GM21447 (cell line): ENCODE measurements at regions not wholly inside any gene's neighbourhood (a gene's known extent, or its start where the extent isn't known, plus 50 kb on each side); places are given as distances from the start of the nearest gene placed in this dataset.
"Not testable (repeated sequence)": the region's sequence is repeated elsewhere in the genome, so short reads cannot be mapped to it uniquely, and the experiment has no call there.

ENCODE experiments used
- ATAC-seq: cut with Tn5 transposase; IDR thresholded peaks from one replicate; pipeline ENCODE4 v1.9.1; 2021; ENCODE audit not compliant: unreplicated experiment

GRCh38 chr13:21228738-21229137, 52.3 kb downstream of the MRPL57 start:
- ATAC-seq, result no peak

- no peak for ATAC-seq
Measured at GRCh38 chr13:21229241-21230024, 53.0 kb downstream of the MRPL57 start.

DNA sequence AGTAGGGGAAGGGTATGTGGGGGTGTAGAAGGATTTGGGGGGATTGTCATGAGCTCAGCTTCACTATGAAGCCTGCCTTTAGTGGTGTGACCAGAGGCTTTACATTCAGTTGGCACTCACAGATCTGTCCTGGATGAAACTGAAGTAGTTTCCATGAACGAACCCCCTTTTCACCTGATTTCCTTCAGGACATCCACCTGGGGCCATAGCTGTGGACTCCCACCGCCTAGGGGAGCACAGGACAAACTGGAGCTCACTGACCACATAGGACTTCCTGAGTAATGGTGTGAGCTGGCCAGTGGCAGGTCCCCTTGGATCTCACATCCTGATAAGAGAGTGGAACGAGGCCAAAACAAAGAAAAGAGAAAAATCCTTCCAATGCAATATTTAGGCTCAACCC, 54.1 kb downstream of the MRPL57 start:
- ATAC-seq, result no peak

DNA sequence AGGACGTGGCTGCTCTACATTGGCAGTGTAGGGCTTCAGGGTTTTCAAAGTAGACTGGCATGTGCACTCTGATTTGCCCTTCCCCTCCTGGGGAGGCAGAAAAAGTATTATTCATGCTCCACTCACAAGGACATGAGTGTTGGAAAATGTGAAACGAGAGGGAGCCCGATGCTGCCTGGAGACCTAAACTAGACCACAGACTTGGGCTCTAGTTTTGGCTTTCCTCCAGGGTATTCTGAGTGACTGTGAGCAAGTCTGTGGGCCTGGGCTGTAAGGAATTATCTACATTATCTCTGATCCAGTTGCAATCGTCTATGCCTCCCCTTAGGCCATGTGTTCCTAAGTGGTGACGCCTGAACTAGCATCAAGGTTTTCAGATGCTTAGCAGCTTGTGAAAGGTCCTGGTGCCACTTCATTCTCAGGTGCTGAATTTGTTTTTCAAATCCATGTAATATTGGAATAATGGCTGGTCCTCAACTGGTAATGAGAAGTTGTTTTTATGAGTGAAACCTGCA, 55.0 kb downstream of the MRPL57 start:
- ATAC-seq, result no peak

DNA sequence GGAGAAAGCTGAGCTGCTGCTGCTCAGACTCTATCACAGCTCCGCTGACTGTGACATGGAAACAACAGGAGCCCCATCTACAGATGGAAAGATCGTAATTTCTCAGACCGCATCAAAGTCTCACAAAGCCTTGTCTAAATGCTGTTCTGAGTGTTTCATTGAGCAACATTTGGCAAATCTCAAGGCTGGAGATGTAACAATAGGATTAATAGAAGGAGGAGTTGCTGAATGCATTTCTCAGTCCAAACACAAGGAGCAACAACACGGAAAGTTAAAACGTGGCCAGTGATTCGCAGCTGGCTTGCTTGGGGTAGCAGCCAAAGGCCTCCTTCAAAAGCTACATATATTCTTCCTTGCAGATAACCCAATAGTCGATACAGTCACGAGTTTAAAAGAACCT, 55.7 kb downstream of the MRPL57 start:
- ATAC-seq, result no peak

- no peak for ATAC-seq
Measured at GRCh38 chr13:21232599-21232998, 56.1 kb downstream of the MRPL57 start.

GRCh38 chr13:21233086-21233485, 56.6 kb downstream of the MRPL57 start:
- ATAC-seq, result no peak

DNA sequence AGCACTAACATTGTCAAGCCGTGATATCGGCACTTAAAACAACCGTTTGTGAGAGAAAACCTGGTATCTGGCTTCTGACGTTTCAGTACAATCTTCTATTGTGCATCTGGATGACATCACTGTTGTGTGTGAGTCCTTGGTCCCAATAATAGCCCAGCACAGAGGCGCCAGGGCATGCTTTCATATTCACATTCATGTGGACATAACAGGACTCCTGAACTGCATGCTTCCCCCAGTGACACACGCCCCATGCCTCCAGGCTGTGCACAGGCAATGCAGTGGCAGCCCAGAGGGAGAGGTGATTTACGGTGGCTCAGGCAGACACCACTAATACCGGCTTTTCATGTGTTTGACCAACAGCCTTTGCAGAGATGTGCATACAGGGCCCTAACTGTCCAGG, 58.1 kb downstream of the MRPL57 start:
- no peak for ATAC-seq

GRCh38 chr13:21235174-21235573, 58.7 kb downstream of the MRPL57 start:
- ATAC-seq, result no peak

GRCh38 chr13:21237081-21237480, 60.6 kb downstream of the MRPL57 start:
- no peak for ATAC-seq

GRCh38 chr13:21238267-21238666, 61.8 kb downstream of the MRPL57 start:
- no peak for ATAC-seq

- ATAC-seq, result no peak
Measured at GRCh38 chr13:21240586-21240985, 64.1 kb downstream of the MRPL57 start.

DNA sequence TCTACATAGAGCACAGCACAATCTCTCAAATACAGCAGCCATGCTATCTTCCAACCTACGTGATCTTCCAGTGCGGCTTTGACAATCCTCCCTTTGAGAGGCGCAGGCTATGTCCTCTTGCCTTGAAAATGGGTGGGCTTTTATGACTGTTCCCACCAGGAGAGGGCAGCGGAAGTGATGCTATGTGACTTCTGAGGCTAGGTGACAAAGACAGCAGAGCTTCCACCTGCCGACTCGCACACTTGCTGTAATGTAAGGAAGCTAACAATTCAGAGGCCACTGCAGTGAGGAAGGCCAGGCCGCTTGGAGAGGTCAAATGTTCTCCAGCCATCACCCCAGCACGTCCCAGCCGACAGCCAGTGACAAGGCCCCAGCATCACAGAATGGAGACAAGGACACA, 65.8 kb downstream of the MRPL57 start:
- no peak for ATAC-seq

DNA sequence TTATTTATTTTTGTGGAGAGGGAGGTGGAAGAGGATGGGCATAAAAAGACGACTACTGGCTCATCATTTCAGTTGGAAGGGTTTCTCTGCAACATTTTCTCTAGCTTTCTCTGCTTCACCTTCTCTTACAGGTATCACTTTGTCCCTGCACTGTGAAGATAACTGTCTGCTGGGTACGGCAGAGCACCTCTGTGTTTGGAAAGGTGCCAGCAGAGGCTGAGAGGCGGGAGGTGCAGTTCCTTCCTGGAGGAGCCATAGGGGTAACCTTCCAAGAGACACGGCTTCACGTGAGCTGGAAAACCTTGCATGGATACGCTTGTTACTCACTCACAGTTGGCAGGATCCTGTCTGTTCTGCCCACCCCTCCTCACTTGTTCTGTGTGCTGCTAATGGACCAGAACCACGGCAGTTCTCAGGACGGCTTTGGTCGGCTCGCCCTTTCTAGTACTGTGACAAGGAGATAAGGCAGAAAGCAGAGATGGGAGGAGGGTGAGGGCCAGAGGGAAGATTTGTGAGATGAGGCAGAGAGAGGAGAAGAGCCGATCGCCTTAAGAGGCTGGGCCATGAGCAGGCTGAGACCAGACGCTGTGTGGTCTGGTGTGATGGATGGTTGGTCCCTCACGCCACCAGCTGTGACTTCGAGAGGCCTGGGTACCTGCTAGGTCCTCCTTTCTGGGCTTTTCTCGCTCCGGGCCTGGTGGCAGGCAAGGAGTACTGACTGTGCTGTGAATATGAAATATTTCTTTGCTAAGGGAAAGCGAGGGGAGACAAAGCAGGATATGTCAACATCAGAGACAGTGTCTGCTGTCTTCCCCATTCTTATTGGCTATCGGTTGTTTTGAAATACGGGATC, 66.8 kb downstream of the MRPL57 start:
- ATAC-seq, result no peak

- not testable (repeated sequence) for ATAC-seq
Measured at GRCh38 chr13:21243898-21244184, 67.4 kb downstream of the MRPL57 start.

GRCh38 chr13:21246761-21247452, 70.4 kb downstream of the MRPL57 start:
- no peak for ATAC-seq

GRCh38 chr13:21256351-21256761, 79.9 kb downstream of the MRPL57 start:
- no peak for ATAC-seq

DNA sequence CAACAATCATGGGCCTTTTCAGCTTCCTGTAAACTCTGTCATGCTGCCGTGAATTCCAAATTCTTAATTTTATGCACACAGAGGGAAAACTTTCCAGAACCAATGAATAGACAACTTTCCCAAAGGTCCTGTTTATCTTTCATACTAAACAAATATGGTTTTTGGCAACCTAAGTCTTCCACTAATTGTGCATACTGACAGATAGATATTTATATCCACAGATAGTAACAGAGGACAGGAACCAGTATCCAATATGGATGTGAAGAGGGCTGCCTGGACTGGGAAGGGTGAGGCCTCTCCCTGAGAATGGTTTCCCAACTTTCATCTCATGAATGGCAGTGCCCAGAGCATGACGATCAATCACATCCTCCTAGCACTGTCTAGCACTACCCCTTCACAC, 80.4 kb downstream of the MRPL57 start:
- ATAC-seq, result no peak

GRCh38 chr13:21259571-21260455, 83.4 kb downstream of the MRPL57 start:
- ATAC-seq, result no peak

DNA sequence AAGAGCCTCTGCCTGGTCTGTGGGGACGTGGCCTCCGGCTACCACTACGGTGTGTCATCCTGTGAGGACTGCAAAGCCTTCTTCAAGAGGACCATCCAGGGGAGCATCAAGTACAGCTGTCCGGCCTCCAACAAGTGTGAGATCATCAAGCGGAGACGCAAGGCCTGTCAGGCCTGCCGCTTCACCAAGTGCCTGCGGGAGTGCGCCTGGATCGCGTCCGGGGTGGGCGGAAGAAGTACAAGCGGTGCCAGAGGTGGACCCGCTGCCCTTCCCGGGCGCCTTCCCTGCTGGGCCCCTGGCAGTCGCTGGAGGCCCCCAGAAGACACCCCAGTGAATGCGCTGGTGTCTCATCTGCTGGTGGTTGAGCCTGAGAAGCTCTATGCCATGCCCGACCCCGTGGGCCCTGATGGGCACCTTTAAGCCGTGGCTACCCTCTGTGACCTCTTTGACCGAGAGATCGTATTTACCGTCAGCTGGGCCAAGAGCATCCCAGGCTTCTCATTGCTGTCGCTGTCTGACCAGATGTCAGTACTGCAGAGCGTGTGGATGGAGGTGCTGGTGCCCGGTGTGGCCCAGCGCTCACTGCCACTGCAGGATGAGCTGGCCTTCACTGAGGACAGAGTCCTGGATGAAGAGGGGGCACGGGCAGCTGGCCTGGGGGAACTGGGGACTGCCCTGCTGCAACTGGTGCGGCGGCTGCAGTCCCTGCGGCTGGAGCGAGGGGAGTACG, 84.3 kb downstream of the MRPL57 start:
- ATAC-seq, result not testable (repeated sequence)
